ENCODE measurements at regions not wholly inside any gene's neighbourhood (a gene's known extent, or its start where the extent isn't known, plus 50 kb on each side); places are given as distances from the start of the nearest gene placed in this dataset.
"Not testable (repeated sequence)": the region's sequence is repeated elsewhere in the genome, so short reads cannot be mapped to it uniquely, and the experiment has no call there.

DNA sequence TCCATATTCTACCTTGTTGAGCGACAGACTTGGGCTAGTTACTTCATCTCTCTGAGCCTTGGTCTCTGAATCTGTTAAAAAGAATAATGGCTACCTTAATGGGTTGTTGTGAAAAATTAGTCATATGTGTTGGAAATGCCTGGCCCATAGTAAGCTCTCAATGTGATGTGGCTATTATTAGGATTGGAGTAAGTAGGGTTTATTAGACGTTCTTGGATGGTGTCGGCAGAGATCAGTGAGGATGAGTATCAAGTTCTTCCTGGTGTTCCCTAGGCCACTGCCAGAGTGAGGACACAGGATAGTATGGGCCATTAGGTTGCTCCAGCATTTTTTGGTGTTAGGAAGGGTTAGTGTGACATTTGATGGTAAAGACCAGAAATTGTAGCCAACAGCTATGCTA, 121.1 kb upstream of the DUSP10 start:
- DNase-seq: no peak

DNA sequence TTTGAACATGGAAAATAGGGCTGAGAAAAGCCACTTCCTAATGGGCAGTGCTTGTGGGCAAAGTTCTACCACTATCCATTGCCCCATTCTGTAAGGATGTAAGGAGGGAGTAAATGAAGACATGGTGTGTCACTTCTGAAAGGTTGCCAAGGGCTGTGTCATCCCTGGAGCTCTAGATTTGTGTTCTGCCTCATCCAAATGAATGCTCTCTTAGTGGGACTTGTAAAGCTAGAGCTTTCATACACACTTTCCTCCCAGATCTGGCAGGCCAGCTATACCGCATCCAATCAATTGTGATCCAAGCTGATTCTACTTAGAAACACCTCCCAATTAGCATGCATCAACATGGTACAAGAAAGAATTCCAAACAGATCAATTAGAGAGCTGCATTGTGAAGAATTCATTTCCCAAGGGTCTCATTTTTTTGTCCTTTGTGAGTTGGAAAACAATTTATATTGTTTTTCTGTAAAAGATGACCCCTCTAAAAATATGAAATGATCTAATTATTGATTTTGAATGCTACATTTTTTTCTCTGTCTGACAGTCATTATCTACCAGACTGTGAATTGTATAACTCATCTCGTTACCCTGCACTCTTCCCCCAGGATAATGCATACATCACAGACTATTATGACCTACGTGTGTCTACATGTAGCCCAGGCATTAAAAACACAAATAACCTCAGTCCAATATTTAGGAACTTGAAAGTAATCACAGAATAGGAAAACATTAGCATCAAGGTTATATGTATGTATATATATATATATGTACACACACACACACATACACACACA, 117.1 kb upstream of the DUSP10 start:
- DNase-seq: peak; percentile 91

DNA sequence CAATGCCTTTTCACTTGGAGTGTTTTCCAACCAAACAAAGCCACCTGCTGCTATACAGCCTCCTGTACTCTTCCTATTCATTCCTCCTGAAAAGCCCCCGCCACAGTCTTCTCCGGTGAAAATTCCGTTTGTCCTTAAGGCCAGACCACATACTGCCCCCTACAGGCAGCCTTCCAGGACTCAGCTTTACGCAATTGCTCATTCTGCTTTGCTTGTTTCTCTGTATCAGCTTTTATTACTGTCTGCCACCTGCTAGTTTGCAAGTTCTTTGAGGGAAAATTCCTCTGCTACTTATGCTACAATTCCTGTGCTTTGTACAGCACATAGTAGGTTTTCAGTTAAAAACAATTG, 115.2 kb upstream of the DUSP10 start:
- not testable (repeated sequence) for DNase-seq

DNA sequence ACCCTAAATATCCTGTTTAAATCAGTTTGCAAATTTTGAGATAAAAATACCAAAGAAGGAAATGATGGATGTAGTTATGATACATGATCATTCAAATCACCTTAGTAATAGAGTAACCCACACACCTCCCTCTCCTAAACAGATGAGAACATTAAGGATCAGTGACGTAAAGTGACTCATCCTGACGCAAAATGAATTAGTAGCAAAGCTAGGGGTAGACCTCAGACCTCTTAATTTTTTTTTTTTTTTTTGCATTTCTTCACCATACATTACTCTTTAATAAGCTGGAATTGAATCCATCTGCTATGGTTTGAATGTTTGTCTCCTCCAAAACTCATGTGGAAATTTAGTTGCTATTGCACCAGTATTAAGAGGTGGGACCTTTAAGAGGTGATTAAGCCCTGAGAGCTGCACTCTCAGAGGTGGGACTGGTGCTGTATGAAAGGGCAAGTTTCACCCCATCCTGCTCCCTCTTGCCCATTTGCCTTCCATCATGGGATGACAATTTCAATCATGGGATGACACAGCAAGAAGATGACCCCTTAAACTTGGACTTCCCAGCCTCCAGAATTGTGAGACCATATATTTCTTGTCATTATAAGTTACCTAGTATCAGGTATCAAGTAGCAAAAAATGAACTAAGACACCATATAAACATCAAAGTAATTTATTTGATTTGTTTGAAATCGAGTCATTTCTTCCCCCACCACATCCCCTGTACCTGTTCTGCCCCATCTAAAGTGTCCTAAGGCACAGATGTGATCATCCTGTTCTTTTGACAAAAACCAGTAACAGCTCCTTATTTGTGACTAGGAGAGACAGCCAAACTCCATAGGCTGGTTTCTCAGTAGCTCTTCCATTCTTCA, 114.6 kb upstream of the DUSP10 start:
- peak; percentile 70 for DNase-seq

DNA sequence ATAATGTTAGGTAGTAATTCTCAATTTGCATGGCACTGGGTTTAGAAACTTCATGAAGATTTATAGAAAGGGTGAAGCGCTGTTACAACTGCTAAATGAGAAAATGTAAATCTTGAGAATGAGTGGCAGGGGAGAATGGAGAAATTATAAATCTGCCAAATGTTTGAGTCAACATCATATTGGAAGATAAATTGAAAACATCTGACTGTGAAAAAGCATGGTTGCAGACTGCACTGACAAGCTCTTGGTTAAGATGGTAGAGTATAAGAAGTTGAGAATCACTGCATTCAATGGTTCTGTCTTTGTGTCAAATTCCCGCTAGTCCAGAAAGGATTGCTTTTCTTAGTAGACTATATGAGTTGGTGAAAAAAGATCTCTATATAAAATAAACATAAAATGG, 113.3 kb upstream of the DUSP10 start:
- no peak for DNase-seq

DNA sequence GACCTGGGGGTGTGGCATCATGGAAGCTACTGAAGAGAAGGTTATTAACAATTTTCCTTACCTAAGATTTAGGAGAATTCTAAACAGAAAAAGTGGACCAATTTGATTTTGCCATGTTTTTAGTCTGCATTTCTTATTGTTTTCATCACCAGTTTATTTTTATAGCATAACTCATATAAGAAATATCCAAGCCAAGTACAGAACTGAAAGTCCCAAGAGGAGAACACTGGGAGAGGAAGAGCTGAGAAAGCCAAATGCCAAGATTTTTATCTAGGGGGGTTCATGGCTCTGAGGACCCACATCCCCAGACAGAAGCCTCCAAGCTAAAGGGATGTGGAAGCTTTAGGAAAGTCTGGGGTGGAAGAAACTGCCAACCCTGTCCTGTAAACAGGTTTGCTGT, 109.4 kb upstream of the DUSP10 start:
- DNase-seq: no peak

DNA sequence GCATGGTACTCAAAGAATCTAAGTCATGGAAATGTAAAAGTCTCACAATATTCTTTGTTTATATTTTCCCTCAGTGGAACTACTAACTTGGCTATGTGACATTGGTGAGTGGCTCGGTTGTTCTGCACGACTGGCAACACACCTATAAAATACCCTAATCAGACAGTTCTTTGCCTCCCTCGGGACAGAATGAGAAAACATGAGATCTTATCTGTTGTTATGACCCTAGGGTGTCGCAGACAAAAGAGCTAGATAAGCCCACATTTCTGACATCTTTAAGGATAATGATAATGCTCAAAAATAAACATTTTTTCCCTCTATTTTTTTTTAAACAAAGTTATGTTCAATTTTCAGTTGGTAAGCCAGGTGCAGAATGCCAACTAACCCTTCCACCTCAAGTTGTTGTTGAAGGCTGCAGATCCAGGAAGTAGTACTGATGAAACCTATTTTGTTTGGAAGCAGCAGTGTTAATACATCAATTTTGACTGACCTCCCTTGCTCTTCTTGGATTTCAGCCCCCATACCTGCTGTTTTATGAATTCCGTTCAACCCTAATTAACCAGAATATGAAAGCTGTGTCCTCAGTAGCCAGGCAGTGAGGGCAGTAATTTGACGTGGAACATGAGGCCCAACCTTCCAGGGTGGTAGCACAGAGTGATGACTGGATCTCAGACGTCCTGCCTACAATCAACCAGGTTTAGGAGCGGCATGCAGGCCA, 108.7 kb upstream of the DUSP10 start:
- no peak for DNase-seq

DNA sequence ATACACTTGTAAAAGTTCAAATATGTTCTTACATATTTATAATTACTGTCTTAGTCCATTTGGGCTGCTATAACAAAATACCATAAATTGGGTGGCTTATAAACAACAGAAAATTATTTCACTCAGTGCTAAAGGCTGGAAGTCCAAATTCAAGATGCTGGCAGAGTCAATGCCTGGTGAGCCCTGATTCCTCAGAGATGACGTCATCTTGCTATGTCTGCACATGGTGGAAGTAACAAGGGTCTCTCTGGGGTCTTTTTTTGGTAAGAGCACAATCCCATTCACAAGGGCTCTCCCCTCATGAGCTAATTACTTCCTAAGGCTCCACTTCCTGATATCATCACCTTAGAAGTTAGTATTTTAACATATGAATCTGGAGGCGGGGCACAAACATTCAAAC, 108.0 kb upstream of the DUSP10 start:
- no peak for DNase-seq

DNA sequence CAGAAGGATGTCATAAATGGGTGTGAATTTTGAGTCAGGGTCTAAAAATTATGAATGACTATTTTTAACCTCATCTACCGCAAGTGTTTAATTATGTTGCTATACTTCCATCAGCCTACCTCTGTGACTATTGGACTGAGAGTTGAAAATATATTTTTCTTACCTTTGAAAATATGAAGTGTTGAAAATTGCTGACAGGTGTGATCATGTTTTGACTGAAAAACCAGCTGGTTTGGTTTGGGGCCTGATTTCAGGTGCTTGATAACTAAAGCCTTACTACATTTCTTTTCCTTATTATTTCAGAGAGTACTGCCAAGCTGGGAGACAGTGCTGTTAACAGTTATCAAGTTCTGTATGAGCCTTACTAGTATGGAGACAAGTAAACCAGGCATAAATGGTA, 107.2 kb upstream of the DUSP10 start:
- DNase-seq: no peak

DNA sequence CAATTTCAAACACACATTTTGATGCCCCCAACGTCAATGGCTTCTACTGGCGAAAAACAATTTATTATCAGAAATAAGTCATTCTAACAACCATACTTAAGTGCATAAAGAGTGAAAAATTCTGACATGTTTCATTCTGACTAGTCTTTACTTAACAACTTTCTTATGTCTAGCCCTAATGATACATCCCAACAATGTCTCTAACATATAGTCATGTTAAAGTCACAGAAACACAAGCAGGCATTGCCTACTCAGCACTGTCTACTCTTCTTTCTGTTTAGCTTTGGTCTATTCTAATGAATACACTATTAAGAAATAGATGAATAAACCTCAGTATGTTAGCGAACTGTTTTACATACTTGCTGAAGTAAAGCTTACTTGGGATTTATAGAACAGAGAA, 105.8 kb upstream of the DUSP10 start:
- no peak for DNase-seq

DNA sequence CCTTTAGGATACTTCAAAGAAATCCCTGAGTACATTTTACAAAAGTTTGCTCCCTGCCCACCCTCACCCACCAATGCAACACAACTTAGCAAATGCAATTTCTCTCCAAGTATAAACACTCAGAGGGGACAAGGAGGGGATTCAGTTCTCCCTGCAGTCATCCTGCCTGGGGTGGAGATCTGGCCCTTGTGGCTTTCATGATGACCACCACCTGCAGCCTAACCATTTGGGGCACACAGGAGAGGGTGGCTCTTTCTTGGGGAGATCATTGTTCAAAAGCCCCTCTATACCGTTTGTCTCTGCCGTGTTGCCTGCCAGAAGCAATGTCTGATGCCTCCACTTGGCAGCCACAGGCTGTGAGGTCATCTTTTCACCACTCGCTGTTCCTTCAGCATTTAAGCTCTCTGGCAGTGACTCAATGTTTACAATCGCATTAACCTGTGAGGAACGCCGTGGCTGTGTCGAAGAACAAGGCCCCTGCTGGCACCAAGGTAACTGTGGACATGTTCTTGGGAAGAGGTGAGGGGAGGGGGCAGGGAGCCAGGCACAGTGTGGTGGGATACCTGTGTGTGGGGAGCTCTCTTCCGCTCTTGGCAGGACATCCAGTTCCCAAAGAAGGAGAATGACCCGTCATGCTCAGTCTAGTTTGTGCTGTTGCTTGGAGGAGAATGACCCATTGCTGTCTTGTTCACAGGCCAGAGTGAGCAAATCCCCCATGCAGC, 103.9 kb upstream of the DUSP10 start:
- DNase-seq: no peak

DNA sequence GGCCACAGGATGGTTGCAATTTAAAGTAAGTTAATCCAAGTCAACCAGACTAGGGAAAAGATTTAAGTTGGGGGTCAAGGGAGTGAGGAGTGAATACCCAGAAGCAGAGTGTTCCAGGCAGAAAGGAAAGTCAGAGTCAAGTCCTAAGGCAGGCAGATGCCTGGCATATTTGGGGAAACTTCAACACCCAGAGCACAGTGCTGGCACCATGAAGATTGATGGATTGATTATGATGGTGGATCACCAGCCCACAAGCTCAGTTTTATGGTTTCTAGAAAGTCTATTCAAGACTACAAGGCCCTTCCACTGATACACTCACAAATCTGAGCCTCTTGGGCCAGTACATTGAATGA, 100.1 kb upstream of the DUSP10 start:
- DNase-seq: no peak

DNA sequence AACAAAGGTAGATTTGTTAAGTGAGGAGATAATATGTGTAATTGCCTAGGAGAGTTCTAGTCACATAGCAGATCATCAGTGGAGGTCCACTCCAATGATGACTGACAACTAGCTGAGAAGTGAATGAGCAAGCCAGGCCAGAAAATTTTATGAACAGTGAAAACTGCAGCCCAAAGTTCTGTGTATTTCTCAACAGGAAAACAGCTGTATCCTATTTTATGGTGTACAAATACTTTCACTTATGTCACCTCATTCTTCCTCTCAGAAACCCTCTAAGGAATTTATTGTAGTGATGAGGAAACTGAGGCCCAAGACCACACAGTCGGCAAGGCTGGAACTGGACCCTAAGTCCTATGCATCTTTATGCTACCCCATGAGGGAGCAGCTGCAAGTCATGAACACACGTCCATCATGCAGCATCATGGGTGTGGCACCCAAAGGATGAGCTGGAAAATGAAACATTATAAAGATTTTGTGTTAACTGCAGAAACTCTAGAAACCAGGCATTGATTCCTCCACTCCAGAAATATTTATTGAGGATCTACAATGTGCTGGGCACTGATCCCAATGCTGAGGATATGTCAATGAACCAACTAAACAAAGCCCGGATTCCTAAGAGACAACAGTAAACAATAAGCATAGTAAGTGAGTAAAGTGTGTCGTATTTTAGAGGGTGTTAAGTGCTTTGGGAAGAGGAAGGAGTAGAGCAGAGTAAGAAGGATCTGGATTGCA, 99.5 kb upstream of the DUSP10 start:
- DNase-seq: peak; percentile 66

DNA sequence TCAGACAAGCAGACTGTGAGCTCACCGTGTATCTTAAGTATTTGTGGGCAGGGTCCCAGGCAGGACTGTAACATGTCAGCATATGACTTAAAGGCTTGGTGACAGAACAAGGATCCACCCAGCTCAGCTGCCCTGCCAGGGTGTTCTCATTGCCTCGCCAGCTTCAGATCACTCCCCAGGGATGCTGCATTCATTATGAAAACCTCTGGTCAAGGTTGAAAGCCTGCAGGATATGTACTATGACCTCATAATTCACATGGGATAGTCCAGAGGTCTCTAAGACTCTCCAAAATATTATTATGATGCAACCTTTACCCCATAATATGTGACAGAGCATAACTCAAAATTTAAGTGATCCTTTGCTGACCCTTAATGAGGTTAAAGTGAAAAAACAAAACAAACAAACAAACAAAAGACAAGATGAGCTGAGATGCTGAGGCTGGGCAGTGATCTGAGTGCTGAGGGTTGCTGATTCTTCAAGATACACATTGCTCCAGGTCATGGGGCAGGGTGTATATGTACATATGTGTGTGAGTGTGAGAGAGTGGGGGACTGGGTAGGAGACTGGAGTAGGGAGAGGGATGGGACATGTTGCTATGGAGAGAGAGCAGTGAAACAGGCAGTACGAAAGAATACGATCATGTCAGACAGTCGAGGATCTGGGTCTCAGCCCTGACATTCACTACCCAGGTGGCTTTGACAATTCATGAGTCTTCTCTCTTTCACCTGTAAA, 98.8 kb upstream of the DUSP10 start:
- no peak for DNase-seq

DNA sequence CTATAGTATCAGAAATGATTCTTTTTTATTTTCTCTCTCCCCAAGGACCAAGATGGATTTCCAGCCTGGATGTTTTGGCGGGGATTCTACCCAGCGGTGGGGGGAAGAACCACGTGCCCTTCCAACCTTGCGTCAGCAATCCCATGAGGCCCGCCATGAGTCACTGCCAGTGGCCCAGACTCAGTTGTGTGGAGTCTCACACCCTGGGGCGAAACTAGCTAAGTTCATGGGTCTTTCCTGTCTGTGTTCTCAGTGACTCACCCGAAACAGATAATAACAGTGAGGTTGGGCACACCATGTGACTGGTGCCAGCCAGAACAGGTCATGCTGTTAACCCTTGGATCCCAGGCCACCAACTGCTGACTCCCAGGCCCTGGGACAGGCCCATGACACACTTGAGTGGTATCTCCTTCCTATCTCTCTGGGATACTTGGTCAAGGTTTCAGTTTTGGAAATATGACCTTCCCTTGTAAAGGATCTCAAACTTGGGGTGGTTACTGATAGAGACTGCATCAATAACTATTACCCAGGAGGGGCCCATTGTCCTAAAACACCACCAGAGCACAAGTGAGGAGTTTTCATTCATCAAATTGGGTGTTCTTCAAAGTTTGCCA, 98.0 kb upstream of the DUSP10 start:
- peak; percentile 97 for DNase-seq

DNA sequence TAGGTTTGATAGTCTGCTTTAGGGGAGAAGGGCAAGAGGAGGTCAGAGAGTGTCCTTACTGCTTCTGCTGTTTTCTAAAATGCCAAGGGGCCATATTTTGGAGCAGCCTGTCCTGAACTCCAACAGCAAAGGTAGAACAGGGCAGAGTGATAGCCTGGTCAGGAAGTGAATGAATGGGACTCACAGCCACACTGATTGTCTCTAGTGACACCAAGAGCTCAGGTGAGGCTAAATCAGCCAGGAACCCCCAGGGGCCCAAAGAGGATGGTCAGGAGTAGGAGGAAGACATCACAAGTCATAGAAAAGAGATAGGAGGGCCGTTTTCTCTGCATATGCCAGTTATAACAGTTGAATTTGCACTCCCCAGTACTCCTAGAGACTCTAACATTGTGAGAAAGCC, 97.4 kb upstream of the DUSP10 start:
- no peak for DNase-seq

DNA sequence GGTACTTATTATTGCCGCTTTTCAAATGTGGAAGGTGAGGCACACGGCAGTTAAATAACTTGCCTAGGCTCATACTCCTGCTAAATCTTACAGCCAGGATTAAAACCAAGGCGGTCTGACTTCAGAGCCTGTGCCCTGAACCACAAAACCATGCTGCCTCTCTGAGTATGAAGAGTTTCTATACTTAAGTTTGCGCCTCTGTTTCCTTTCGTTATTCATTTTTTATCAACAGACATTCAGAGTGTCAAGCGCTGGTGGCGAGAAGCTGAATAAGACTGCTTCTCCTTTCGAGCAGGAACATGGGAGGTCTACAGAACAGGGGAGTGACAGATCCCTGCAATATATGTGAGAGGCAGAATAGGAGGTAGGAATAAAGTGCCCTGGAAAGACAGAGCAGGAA, 96.0 kb upstream of the DUSP10 start:
- no peak for DNase-seq

DNA sequence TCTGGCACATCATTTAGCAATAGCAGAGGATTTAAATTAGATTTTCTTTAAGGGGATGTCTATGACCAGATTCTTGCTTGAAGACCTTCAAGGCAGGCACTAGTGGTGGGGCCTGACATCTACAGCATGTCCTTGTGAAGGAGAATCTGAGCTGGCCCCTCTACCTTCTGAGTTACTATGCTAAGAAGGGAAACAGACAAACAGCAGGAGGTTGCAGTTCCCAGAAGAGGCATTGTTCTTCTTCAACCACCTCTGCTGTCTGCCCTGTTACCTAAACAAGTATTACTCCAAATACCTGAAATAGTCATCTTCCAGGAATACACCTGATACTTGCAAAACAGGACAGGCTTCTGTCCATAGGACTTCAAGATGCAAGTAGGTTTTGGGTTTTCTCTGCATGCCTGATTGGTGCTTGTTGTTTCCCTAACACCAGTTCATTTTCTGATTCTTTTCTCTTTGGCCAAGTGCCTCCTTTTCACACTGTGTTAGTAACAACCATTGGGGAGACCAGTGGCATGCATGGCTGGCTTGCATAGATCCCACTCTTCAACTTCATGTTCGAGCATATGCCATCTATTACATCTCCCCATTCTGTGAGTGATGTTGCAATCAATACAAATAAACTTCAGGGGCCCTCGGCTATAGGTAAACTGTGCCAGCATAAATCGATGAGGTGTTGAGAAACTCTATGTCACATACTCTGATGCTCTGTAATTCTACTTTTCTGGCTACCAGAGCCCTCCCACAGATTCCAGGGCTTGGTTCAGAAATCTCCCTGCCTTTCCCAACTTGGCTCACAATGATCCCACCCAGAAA, 93.0 kb upstream of the DUSP10 start:
- no peak for DNase-seq

DNA sequence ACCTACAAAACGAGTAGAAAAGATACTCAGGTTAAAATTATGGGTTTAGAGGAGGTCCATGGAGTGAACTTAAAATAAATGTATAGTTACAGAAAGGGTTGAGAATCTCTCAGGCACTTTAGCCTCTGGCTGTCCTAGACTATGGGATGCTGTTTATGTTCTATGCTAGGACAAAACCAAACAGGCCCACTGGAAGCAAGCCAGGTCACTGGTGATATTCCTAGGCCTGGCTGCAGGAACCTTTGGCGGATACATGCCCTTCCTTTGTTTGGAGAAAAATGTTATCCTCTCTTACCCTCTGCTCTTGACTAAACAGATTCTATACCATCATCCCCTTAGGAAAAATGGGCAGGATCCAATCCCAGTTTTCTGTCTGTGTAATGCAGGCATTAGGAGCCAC, 90.7 kb upstream of the DUSP10 start:
- no peak for DNase-seq

DNA sequence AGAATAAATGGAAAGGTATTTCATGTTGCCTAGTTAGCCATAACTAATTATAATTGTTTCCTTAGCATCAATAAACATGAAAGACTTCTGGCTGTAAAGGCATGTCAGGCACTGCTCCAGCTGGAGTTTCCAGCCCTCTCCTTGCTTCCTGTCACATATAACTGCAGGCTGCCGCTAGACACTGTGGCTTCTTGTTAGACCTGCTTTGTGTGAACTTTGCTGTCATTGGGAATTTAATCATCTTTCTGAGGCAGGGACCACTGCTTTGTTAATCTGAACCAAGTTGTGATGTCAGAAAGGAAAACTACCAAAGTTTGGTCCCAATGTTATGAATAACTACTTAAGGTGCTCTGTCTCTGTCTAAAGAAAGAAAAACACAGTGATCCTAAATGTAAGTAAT, 90.3 kb upstream of the DUSP10 start:
- no peak for DNase-seq
